Esophagus muscularis mucosa (tissue), 4 donors: ENCODE measurements at regions not wholly inside any gene's neighbourhood (a gene's known extent, or its start where the extent isn't known, plus 50 kb on each side); places are given as distances from the start of the nearest gene placed in this dataset.

Source experiments
- CTCF ChIP-seq, 3 experiments: fragments of 200-600 bp in 2 of 3; fragments of 450-650 bp in 1 of 3; sonication (generic) in 2 of 3; IDR thresholded peaks; one replicate each; pipeline ENCODE4 v1.5.1; 2017 to 2019; ENCODE audit warnings: antibody characterized with exemption in 3 of 3, mild to moderate bottlenecking in 2 of 3, moderate library complexity in 1 of 3
- EP300 ChIP-seq: sonication (generic); formaldehyde crosslinking; IDR thresholded peaks from one replicate; pipeline ENCODE4 v1.6.1; 2017; ENCODE audit warnings: antibody characterized with exemption
- POLR2A ChIP-seq: fragments of 450-650 bp; IDR thresholded peaks from one replicate; pipeline ENCODE4 v1.6.1; 2017; ENCODE audit warnings: antibody characterized with exemption, moderate library complexity, mild to moderate bottlenecking, low read depth
- POLR2AphosphoS5 ChIP-seq, 2 donors: sonication (generic); formaldehyde crosslinking; IDR thresholded peaks; one replicate each; pipeline ENCODE4 v1.6.1; 2017; ENCODE audit warnings: antibody characterized with exemption in 2 of 2

GRCh38 chr1:102535829-102536505, 539.2 kb upstream of the OLFM3 start:
- TF ChIP-seq POLR2AphosphoS5 (IDR thresholded peaks at IDR 0.05) (no peak), CTCF (IDR thresholded peaks at IDR 0.05) (no peak), POLR2A (no peak), EP300 (no peak)
